ENCODE measurements at regions not wholly inside any gene's neighbourhood (a gene's known extent, or its start where the extent isn't known, plus 50 kb on each side); places are given as distances from the start of the nearest gene placed in this dataset.

GRCh38 chr5:71859515-71859914, 140.4 kb downstream of the CARTPT start:
- TF ChIP-seq CTCF (IDR thresholded peaks at IDR 0.05) (no peak), EP300 (IDR thresholded peaks at IDR 0.05) (no peak), POLR2A (IDR thresholded peaks at IDR 0.05; ENCODE audit: low read depth) (no peak)

Data from esophagus muscularis mucosa (tissue), 4 donors.